ENCODE measurements at regions not wholly inside any gene's neighbourhood (a gene's known extent, or its start where the extent isn't known, plus 50 kb on each side); places are given as distances from the start of the nearest gene placed in this dataset.

GRCh38 chr6:82097676-82098075 is 149.9 kb downstream of the IBTK start:
- no peak for DNase-seq (ENCODE audit: extremely low read depth, insufficient read length)
- Histone ChIP-seq H3K27me3 (replicated peaks; ENCODE audit: control insufficient read depth, insufficient read depth, low read length) (no peaks in the 10 kb centered on the region), H3K4me3 (replicated peaks; ENCODE audit: low read depth, low read length) (no peak overlapping the region), H3K36me3 (ENCODE audit: control insufficient read depth, insufficient read depth, low read length) (no peaks in the 10 kb centered on the region)
- TF ChIP-seq CTCF (IDR thresholded peaks at IDR 0.05; ENCODE audit: insufficient read depth, low read length, poor library complexity, severe bottlenecking) = no peak

DNA sequence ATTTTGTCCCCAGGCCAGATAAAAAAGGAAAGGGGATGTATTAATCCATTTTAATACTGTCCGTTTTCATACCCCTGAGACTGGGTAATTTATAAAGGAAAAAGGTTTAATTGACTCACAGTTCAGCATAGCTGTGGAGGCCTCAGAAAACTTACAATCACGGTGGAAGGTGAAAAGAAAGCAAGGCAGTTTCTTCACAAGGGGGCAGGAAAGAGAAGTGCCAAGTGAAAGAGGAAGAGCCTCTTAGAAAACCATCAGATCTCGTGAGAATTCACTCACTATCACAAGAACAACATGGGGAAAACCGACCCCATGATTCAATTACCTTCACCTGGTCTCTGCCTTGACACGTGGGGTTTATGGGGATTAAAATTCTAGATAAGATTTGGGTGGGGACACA is 152.5 kb downstream of the IBTK start:
- TF ChIP-seq CTCF (IDR thresholded peaks at IDR 0.05; ENCODE audit: insufficient read depth, low read length, poor library complexity, severe bottlenecking) = no peak
- H3K4me3 ChIP-seq (replicated peaks; ENCODE audit: low read depth, low read length) = no peak overlapping the region
- no peak for DNase-seq (ENCODE audit: extremely low read depth, insufficient read length)

DNA sequence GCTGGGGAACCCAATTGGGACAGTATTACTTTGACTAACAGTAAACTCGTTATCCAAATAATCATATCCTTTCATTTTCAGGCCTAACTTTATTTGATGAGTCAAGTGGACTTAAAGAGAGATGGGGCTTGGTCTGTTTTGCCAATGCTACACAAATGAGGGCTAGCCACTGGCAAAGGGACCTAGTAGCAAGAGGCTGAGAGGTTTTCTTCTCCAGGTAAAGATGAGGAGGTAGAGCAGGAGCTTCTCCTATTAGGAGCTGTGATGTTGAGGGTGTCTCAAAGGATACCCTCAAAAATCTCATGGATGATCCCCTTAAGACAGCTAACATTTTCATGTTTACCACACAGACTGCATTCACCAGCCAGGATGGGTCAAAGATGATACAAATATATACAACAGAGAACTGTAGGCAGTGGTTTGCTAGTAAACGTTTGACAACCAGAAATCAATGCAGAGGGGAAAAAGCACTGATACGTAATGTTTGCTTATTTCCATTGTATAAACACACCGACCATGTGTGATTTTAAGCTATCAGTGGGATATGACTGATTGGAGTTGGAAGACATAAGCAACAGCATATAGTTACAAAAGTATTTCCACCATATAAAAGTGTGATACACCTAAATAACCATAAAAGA is 153.3 kb downstream of the IBTK start:
- Histone ChIP-seq H3K36me3 (ENCODE audit: control insufficient read depth, insufficient read depth, low read length) (no peaks in the 10 kb centered on the region), H3K4me3 (replicated peaks; ENCODE audit: low read depth, low read length) (no peak overlapping the region), H3K27me3 (replicated peaks; ENCODE audit: control insufficient read depth, insufficient read depth, low read length) (no peaks in the 10 kb centered on the region)
- DNase-seq (ENCODE audit: extremely low read depth, insufficient read length) = no peak
- no peak for TF ChIP-seq CTCF (IDR thresholded peaks at IDR 0.05; ENCODE audit: insufficient read depth, low read length, poor library complexity, severe bottlenecking)

More for the DNA sequence above, 152.5 kb downstream of the IBTK start:
- Histone ChIP-seq H3K27me3 (replicated peaks; ENCODE audit: control insufficient read depth, insufficient read depth, low read length) (no peaks in the 10 kb centered on the region), H3K36me3 (ENCODE audit: control insufficient read depth, insufficient read depth, low read length) (no peaks in the 10 kb centered on the region)

DNA sequence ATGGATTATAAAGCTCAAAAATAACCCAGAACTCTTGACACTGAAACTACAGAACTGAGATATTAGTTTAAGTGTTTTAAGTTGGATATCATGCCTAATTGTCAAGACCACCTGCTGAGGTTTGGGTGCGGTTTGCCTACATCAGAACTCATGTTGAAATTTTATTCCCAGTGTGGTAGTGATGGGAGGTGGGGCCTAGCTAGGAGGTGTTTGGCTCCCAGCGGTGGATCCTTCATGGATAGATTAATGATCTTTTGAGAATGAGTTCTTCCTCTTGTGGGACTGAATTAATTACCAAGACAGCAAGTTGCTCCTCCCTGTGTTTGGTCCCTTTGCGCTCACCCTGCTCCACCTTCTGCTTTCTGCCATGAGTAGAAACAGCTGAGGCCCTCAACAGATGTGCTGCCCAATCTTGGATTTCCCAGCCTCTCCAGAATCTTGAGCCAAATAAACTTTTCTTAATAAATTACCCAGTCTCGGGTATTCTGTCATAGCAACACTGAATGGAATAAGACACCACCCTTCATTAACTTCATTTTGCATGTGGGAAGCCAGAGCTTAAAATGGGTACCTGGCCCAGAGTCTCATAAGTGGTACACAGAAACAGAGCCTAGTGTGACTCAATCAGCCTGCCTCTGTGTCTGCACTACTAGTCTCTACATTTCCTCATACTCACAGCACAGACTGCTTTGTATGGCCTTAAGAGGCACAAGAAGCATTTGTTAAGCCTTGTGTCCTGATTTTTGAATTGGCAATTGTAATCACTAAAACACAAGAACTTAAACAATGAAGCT is 158.4 kb downstream of the IBTK start:
- no peak for TF ChIP-seq CTCF (IDR thresholded peaks at IDR 0.05; ENCODE audit: insufficient read depth, low read length, poor library complexity, severe bottlenecking)
- Histone ChIP-seq H3K4me3 (replicated peaks; ENCODE audit: low read depth, low read length) (no peak overlapping the region), H3K27me3 (replicated peaks; ENCODE audit: control insufficient read depth, insufficient read depth, low read length) (no peaks in the 10 kb centered on the region), H3K36me3 (ENCODE audit: control insufficient read depth, insufficient read depth, low read length) (no peaks in the 10 kb centered on the region)
- no peak for DNase-seq (ENCODE audit: extremely low read depth, insufficient read length)

GRCh38 chr6:82086944-82087343 is 160.6 kb downstream of the IBTK start:
- DNase-seq (ENCODE audit: extremely low read depth, insufficient read length) = no peak
- Histone ChIP-seq H3K27me3 (replicated peaks; ENCODE audit: control insufficient read depth, insufficient read depth, low read length) (no peaks in the 10 kb centered on the region), H3K4me3 (replicated peaks; ENCODE audit: low read depth, low read length) (no peak overlapping the region), H3K36me3 (ENCODE audit: control insufficient read depth, insufficient read depth, low read length) (no peaks in the 10 kb centered on the region)
- TF ChIP-seq CTCF (IDR thresholded peaks at IDR 0.05; ENCODE audit: insufficient read depth, low read length, poor library complexity, severe bottlenecking) = no peak

All from GM06990 (cell line).